ENCODE measurements at regions not wholly inside any gene's neighbourhood (a gene's known extent, or its start where the extent isn't known, plus 50 kb on each side); places are given as distances from the start of the nearest gene placed in this dataset.

DNA sequence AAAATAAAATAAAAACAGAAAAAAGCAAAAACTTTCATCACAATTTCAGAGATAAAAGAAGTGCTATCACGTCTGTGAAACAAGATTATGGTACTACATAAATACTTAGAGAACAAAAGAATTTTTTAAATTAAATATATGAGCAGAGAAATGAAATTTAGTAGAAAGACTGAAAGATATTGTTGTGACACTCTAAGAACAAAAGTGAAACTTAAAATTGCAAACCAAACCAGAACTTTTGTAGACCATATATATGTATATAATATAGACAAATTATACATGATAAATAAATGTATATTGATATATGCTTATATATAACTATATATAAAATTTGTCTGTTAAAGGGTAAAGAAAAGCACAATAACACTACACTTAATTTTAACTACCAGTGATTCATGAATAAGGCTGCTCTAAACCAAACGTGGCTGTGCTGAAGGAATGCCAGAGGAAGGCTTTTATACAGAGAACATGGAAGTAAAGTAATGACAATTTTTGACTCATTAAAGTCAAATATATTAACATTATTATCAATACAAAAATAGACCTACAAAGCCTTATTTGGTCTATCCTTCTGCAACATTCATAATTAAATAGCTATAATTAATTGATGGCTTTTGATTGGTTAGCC, 1516.7 kb upstream of the PCDH20 start:
- 60% methylated on average over 2 of the region's 2 CpGs for WGBS (ENCODE audit: insufficient coverage, low lambda C conversion rate)

DNA sequence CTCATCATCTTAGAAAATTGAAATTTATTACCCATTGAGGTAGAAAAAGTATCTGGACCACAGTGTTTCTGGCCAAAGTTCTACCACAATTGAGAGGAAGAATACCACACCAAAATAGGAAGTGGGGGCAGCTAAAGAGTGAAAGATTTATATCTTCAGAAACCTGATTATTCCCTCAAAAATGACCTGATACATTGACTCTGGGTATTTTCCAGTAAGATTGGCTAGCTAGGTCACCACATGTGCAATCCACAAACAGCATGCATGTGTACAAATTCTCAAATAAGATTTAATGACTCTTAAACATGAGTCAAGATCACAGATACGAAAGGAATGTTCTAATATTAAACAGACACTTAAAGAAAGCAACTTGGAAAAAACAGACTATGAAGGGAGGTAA, 1516.2 kb upstream of the PCDH20 start:
- no peak for DNase-seq
- H3K27me3 ChIP-seq (ENCODE audit: control insufficient read depth, insufficient read depth, low read length), result no peaks in the 10 kb centered on the region
- no peak overlapping the region for H3K27ac ChIP-seq (ENCODE audit: low read length)
- no peaks in the 10 kb centered on the region for H3K4me1 ChIP-seq (ENCODE audit: control insufficient read depth, insufficient read depth, low read length)
- no peak overlapping the region for H3K4me3 ChIP-seq (ENCODE audit: low read length)
- no peaks in the 10 kb centered on the region for H3K36me3 ChIP-seq (ENCODE audit: control insufficient read depth, insufficient read depth, low read length)
- WGBS (ENCODE audit: insufficient coverage, low lambda C conversion rate), result 60% methylated on average over 1 of the region's 1 CpG
- H3K9me3 ChIP-seq (ENCODE audit: control insufficient read depth, low read depth, low read length), result no peaks in the 10 kb centered on the region

More for the DNA sequence above, 1516.7 kb upstream of the PCDH20 start:
- Histone ChIP-seq H3K4me1 (ENCODE audit: control insufficient read depth, insufficient read depth, low read length) (no peaks in the 10 kb centered on the region), H3K9me3 (ENCODE audit: control insufficient read depth, low read depth, low read length) (no peaks in the 10 kb centered on the region), H3K27me3 (ENCODE audit: control insufficient read depth, insufficient read depth, low read length) (no peaks in the 10 kb centered on the region), H3K4me3 (ENCODE audit: low read length) (no peak overlapping the region), H3K36me3 (ENCODE audit: control insufficient read depth, insufficient read depth, low read length) (no peaks in the 10 kb centered on the region), H3K27ac (ENCODE audit: low read length) (no peak overlapping the region)
- no peak for DNase-seq

GRCh38 chr13:62924395-62924794, 1508.7 kb upstream of the PCDH20 start:
- H3K27ac ChIP-seq (ENCODE audit: low read length), result no peak overlapping the region
- H3K4me1 ChIP-seq (ENCODE audit: control insufficient read depth, insufficient read depth, low read length), result no peaks in the 10 kb centered on the region
- no peaks in the 10 kb centered on the region for H3K27me3 ChIP-seq (ENCODE audit: control insufficient read depth, insufficient read depth, low read length)
- peaks cover 4% of the 10 kb centered on the region for H3K9me3 ChIP-seq (ENCODE audit: control insufficient read depth, low read depth, low read length)
- DNase-seq, result no peak
- H3K36me3 ChIP-seq (ENCODE audit: control insufficient read depth, insufficient read depth, low read length), result no peaks in the 10 kb centered on the region
- H3K4me3 ChIP-seq (ENCODE audit: low read length), result no peak overlapping the region

DNA sequence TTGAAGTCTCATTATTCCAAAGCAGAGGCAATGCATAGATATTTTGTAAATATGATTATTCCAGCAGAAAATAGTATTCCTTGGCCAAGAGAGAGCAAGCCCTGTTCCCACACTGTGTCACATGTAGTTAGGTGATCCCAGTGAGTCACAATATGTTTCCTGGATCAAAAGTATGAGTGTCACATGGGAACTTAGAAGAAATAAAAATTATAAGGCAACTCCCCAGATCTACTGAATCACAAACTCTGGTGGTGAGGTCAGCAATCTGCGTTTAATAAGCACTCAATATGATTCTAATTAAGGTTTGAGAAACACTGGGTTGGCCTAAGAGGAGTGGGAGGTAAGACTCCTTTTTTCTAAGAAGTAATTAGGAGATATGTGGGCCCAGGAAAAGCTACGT, 1504.5 kb upstream of the PCDH20 start:
- H3K4me1 ChIP-seq (ENCODE audit: control insufficient read depth, insufficient read depth, low read length), result no peaks in the 10 kb centered on the region
- H3K9me3 ChIP-seq (ENCODE audit: control insufficient read depth, low read depth, low read length), result peaks cover 4% of the 10 kb centered on the region
- no peak overlapping the region for H3K27ac ChIP-seq (ENCODE audit: low read length)
- H3K27me3 ChIP-seq (ENCODE audit: control insufficient read depth, insufficient read depth, low read length), result no peaks in the 10 kb centered on the region
- no peak for DNase-seq
- no CpG with 5 or more reads among the region's 2 CpGs for WGBS (ENCODE audit: insufficient coverage, low lambda C conversion rate)
- no peak overlapping the region for H3K4me3 ChIP-seq (ENCODE audit: low read length)
- no peaks in the 10 kb centered on the region for H3K36me3 ChIP-seq (ENCODE audit: control insufficient read depth, insufficient read depth, low read length)

GRCh38 chr13:62919491-62919890, 1503.8 kb upstream of the PCDH20 start:
- Histone ChIP-seq H3K4me1 (ENCODE audit: control insufficient read depth, insufficient read depth, low read length) (no peaks in the 10 kb centered on the region), H3K4me3 (ENCODE audit: low read length) (no peak overlapping the region), H3K27me3 (ENCODE audit: control insufficient read depth, insufficient read depth, low read length) (no peaks in the 10 kb centered on the region), H3K9me3 (ENCODE audit: control insufficient read depth, low read depth, low read length) (peaks cover 4% of the 10 kb centered on the region), H3K27ac (ENCODE audit: low read length) (no peak overlapping the region), H3K36me3 (ENCODE audit: control insufficient read depth, insufficient read depth, low read length) (no peaks in the 10 kb centered on the region)
- WGBS (ENCODE audit: insufficient coverage, low lambda C conversion rate), result no CpG with 5 or more reads among the region's 12 CpGs
- DNase-seq, result no peak

DNA sequence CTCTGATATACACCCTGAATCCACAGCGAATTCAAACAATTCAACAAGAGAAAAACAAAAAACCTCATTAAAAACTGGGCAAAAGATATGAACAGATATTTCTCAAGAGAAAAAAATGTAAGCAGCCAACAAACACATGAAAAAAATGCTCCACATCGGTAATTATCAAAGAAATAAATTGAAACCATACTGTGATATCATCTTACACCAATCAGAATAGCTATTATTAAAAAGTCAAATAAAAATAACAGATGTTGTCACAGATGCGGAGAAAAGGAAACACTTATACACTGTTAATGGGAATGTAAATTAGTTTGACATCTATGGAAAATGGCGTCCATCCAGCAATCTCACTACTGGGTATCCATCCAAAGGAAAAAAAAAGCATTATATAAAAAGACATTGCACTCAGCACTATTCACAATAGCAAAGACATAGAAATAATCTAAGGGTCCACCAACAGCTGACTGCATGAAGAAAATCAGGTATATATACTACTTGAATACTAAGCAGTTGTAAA, 1495.0 kb upstream of the PCDH20 start:
- no peaks in the 10 kb centered on the region for H3K4me1 ChIP-seq (ENCODE audit: control insufficient read depth, insufficient read depth, low read length)
- H3K4me3 ChIP-seq (ENCODE audit: low read length), result no peak overlapping the region
- WGBS (ENCODE audit: insufficient coverage, low lambda C conversion rate), result 92% methylated on average over 3 of the region's 4 CpGs
- H3K27me3 ChIP-seq (ENCODE audit: control insufficient read depth, insufficient read depth, low read length), result no peaks in the 10 kb centered on the region
- DNase-seq, result no peak
- H3K36me3 ChIP-seq (ENCODE audit: control insufficient read depth, insufficient read depth, low read length), result no peaks in the 10 kb centered on the region
- H3K27ac ChIP-seq (ENCODE audit: low read length), result no peak overlapping the region
- H3K9me3 ChIP-seq (ENCODE audit: control insufficient read depth, low read depth, low read length), result no peaks in the 10 kb centered on the region

DNA sequence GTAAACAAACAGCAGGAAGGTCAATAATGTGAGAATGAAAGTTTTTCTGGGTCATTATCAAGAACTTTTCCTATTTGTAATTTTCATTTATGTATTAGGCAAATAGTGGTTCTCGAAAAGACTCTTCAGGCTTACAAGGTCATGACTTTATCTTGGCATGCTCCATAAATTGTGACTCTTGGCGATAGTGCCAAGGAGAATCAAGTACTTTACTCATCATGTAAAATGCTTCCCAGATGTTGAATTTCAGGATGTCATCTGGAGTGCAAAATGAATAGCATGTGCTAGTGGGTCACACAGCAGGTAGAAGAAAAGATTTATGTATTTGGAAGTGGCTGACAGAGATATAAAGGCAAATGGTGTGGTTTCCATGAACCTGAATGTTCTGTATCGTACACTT, 1492.7 kb upstream of the PCDH20 start:
- WGBS (ENCODE audit: insufficient coverage, low lambda C conversion rate), result 100% methylated on average over 1 of the region's 3 CpGs

DNA sequence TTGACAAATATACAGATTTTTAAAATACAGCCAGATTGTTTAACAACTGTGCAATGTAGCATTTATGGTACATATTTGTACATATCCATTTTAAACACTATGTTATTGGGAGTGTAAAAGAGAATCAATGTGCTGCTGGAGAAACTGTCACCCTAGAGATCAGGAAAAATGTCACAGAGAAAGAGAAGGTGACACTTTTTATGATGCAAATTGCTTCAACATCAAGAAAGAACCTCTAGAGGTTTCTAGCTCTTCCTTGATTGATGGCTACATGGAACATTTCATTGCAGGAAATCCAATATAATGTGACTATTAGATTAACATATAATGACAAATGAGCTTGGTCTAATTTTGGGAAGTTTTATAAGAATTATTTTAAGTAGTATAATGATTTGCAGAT, 1491.2 kb upstream of the PCDH20 start:
- Histone ChIP-seq H3K36me3 (ENCODE audit: control insufficient read depth, insufficient read depth, low read length) (no peaks in the 10 kb centered on the region), H3K27ac (ENCODE audit: low read length) (no peak overlapping the region), H3K9me3 (ENCODE audit: control insufficient read depth, low read depth, low read length) (no peaks in the 10 kb centered on the region), H3K4me3 (ENCODE audit: low read length) (no peak overlapping the region), H3K27me3 (ENCODE audit: control insufficient read depth, insufficient read depth, low read length) (no peaks in the 10 kb centered on the region), H3K4me1 (ENCODE audit: control insufficient read depth, insufficient read depth, low read length) (no peaks in the 10 kb centered on the region)
- no peak for DNase-seq

More for the DNA sequence above, 1492.7 kb upstream of the PCDH20 start:
- Histone ChIP-seq H3K27ac (ENCODE audit: low read length) (no peak overlapping the region), H3K9me3 (ENCODE audit: control insufficient read depth, low read depth, low read length) (no peaks in the 10 kb centered on the region), H3K4me3 (ENCODE audit: low read length) (no peak overlapping the region), H3K36me3 (ENCODE audit: control insufficient read depth, insufficient read depth, low read length) (no peaks in the 10 kb centered on the region), H3K27me3 (ENCODE audit: control insufficient read depth, insufficient read depth, low read length) (no peaks in the 10 kb centered on the region), H3K4me1 (ENCODE audit: control insufficient read depth, insufficient read depth, low read length) (no peaks in the 10 kb centered on the region)
- no peak for DNase-seq

- H3K4me3 ChIP-seq (ENCODE audit: low read length), result no peak overlapping the region
- H3K27ac ChIP-seq (ENCODE audit: low read length), result no peak overlapping the region
- H3K9me3 ChIP-seq (ENCODE audit: control insufficient read depth, low read depth, low read length), result no peaks in the 10 kb centered on the region
- DNase-seq, result no peak
- H3K27me3 ChIP-seq (ENCODE audit: control insufficient read depth, insufficient read depth, low read length), result no peaks in the 10 kb centered on the region
- no peaks in the 10 kb centered on the region for H3K36me3 ChIP-seq (ENCODE audit: control insufficient read depth, insufficient read depth, low read length)
- H3K4me1 ChIP-seq (ENCODE audit: control insufficient read depth, insufficient read depth, low read length), result no peaks in the 10 kb centered on the region
Observed at GRCh38 chr13:62906469-62906868, 1490.8 kb upstream of the PCDH20 start.

GRCh38 chr13:62887046-62887445, 1471.4 kb upstream of the PCDH20 start:
- Histone ChIP-seq H3K9me3 (ENCODE audit: control insufficient read depth, low read depth, low read length) (no peaks in the 10 kb centered on the region), H3K27ac (ENCODE audit: low read length) (no peak overlapping the region), H3K4me3 (ENCODE audit: low read length) (no peak overlapping the region), H3K4me1 (ENCODE audit: control insufficient read depth, insufficient read depth, low read length) (no peaks in the 10 kb centered on the region), H3K36me3 (ENCODE audit: control insufficient read depth, insufficient read depth, low read length) (no peaks in the 10 kb centered on the region), H3K27me3 (ENCODE audit: control insufficient read depth, insufficient read depth, low read length) (no peaks in the 10 kb centered on the region)
- no peak for DNase-seq
- no CpG with 5 or more reads among the region's 8 CpGs for WGBS (ENCODE audit: insufficient coverage, low lambda C conversion rate)

GRCh38 chr13:62879071-62879470, 1463.4 kb upstream of the PCDH20 start:
- DNase-seq, result no peak
- H3K9me3 ChIP-seq (ENCODE audit: control insufficient read depth, low read depth, low read length), result no peaks in the 10 kb centered on the region
- H3K36me3 ChIP-seq (ENCODE audit: control insufficient read depth, insufficient read depth, low read length), result no peaks in the 10 kb centered on the region
- H3K4me3 ChIP-seq (ENCODE audit: low read length), result no peak overlapping the region
- no peaks in the 10 kb centered on the region for H3K27me3 ChIP-seq (ENCODE audit: control insufficient read depth, insufficient read depth, low read length)
- no peaks in the 10 kb centered on the region for H3K4me1 ChIP-seq (ENCODE audit: control insufficient read depth, insufficient read depth, low read length)
- no peak overlapping the region for H3K27ac ChIP-seq (ENCODE audit: low read length)
